Motor neuron (in vitro differentiated cells): ENCODE measurements at regions not wholly inside any gene's neighbourhood (a gene's known extent, or its start where the extent isn't known, plus 50 kb on each side); places are given as distances from the start of the nearest gene placed in this dataset.

ENCODE experiments used
- ATAC-seq, 8 experiments: fragments of 200-7000 bp; cut with Tn5 transposase; replicated peaks in 6 of 8; 2 replicates each; pipeline ENCODE4 v1.8.0; 2021; ENCODE audit warnings: mild to moderate bottlenecking in 8 of 8, moderate library complexity in 8 of 8
- H3K27ac ChIP-seq, 2 donors: fragments of 250-450 bp; sonication (Bioruptor Pico); 2 replicates each; pipeline ENCODE4 v1.9.0; 2021; ENCODE audit warnings: antibody characterized with exemption in 2 of 2, mild to moderate bottlenecking in 2 of 2, moderate library complexity in 1 of 2
- H3K4me1 ChIP-seq, 2 donors: fragments of 250-450 bp; sonication (Bioruptor Pico); replicated peaks in 1 of 2; 2 replicates each; pipeline ENCODE4 v1.6.1; 2021; ENCODE audit warnings: antibody characterized with exemption in 2 of 2, mild to moderate bottlenecking in 2 of 2, moderate library complexity in 1 of 2
- H3K4me3 ChIP-seq, 5 donors: fragments of 250-450 bp; sonication (Bioruptor Pico); 2 replicates each; pipeline ENCODE4 v1.9.0; 2021; ENCODE audit warnings: antibody characterized with exemption in 5 of 5, mild to moderate bottlenecking in 5 of 5, moderate library complexity in 4 of 5
- WGBS, 10 experiments: fragments of 450-650 bp; shearing (Covaris generic); methylation state at CpG; one replicate each; pipeline ENCODE4 v1.0.0; 2022; 5-methylcytosine and 5-hydroxymethylcytosine counted together
- in situ Hi-C, 9 experiments: fragments of 400-800 bp; cut with MboI; loops; one replicate each; pipeline ENCODE4 v1.15.0; 2021; ENCODE audit warnings: low sequenced_read_pairs in 9 of 9, low pct_unique_long_range_greater_than_20kb in 2 of 9; ENCODE audit not compliant: unreplicated experiment in 9 of 9

- H3K4me3 ChIP-seq, result no peak overlapping the region
- in situ Hi-C loops, result no loop called here
- H3K4me1 ChIP-seq, result peaks cover 0 to 19% of the 10 kb centered on the region in 2 donors
- 60 to 100% (median 80%) methylated on average over 1 of the region's 1 CpG; no CpG with 5 or more reads in 4 of the 10 experiments for WGBS, 10 experiments
- H3K27ac ChIP-seq, result no peak overlapping the region
- no peak for ATAC-seq
Observed at GRCh38 chr15:95898761-95899160, 431.7 kb upstream of the NR2F2 start.

- peaks cover 0 to 19% of the 10 kb centered on the region in 2 donors for H3K4me1 ChIP-seq
- in situ Hi-C loops, result no loop called here
- 40 to 100% (median 90%) methylated on average over 1 to 6 of the region's 6 CpGs; no CpG with 5 or more reads in 3 of the 10 experiments for WGBS, 10 experiments
- no peak overlapping the region for H3K4me3 ChIP-seq
- ATAC-seq, result peak in 1 of 8 experiments; percentile 31
- H3K27ac ChIP-seq, result no peak overlapping the region
Observed at GRCh38 chr15:95901271-95901670, 429.2 kb upstream of the NR2F2 start.

- peaks cover 0 to 19% of the 10 kb centered on the region in 2 donors for H3K4me1 ChIP-seq
- 20 to 89% (median 45%) methylated on average over 1 to 3 of the region's 3 CpGs; no CpG with 5 or more reads in 2 of the 10 experiments for WGBS, 10 experiments
- in situ Hi-C loops, result no loop called here
- no peak overlapping the region for H3K27ac ChIP-seq
- no peak for ATAC-seq
- H3K4me3 ChIP-seq, result no peak overlapping the region
Observed at GRCh38 chr15:95902606-95903005, 427.9 kb upstream of the NR2F2 start.

GRCh38 chr15:95903352-95903751, 427.1 kb upstream of the NR2F2 start:
- no peak overlapping the region for H3K27ac ChIP-seq
- in situ Hi-C loops, result no loop called here
- no peak for ATAC-seq
- no peak overlapping the region for H3K4me3 ChIP-seq
- 29 to 92% (median 77%) methylated on average over 2 to 4 of the region's 4 CpGs; no CpG with 5 or more reads in 1 of the 10 experiments for WGBS, 10 experiments
- peaks cover 0 to 19% of the 10 kb centered on the region in 2 donors for H3K4me1 ChIP-seq

- WGBS, 10 experiments, result 14 to 92% (median 44%) methylated on average over 1 to 9 of the region's 11 CpGs; no CpG with 5 or more reads in 2 of the 10 experiments
- Histone ChIP-seq H3K4me1 (peaks cover 0 to 7% of the 10 kb centered on the region in 2 donors), H3K27ac (no peak overlapping the region), H3K4me3 (no peak overlapping the region)
- no peak for ATAC-seq
- in situ Hi-C loops, result no loop called here
Observed at GRCh38 chr15:95910643-95911212, 419.8 kb upstream of the NR2F2 start.

DNA sequence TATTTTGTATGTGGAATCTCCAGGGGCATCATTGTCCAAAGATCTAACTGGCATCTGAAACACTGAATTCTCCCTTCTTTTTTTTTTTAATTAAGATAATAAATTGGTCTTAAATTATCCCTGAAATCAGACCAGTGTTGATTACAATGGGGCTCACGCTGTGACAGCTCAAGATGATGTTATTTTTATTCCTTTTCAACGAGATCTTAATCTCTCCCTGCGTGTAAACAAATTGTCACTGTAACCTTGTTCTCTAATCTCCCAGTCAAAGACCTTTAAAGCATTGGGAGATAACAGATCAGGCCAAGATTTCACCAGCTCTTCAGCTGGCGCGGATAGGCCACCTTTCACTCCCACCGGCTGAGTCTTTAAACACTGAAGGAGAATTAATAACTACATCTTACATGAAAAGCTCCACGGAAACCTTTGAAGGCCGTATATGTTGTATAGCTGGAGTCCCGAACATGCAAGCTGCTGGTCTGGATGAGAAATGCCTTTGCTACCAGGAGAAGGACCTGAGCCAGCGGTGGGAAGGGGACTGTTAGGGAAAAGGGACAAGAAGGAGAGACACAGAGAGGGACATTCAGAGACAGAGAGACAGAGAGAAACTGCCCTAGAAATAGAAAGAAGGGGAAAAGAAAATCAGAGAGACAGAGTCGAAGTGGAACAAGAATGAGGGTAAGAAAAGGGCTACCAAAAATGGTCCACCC, 418.8 kb upstream of the NR2F2 start:
- Histone ChIP-seq H3K4me3 (no peak overlapping the region), H3K4me1 (peaks cover 0 to 7% of the 10 kb centered on the region in 2 donors), H3K27ac (no peak overlapping the region)
- ATAC-seq, result no peak
- whole genome bisulfite sequencing, 10 experiments, result 43 to 79% (median 66%) methylated on average over 3 to 10 of the region's 11 CpGs
- in situ Hi-C loops, result no loop called here

- in situ Hi-C loops, result no loop called here
- Histone ChIP-seq H3K4me3 (no peak overlapping the region), H3K27ac (no peak overlapping the region), H3K4me1 (peaks cover 0 to 7% of the 10 kb centered on the region in 2 donors)
- 55 to 94% (median 73%) methylated on average over 2 to 7 of the region's 7 CpGs; no CpG with 5 or more reads in 2 of the 10 experiments for WGBS, 10 experiments
- no peak for ATAC-seq
Observed at GRCh38 chr15:95912280-95912625, 418.2 kb upstream of the NR2F2 start.

DNA sequence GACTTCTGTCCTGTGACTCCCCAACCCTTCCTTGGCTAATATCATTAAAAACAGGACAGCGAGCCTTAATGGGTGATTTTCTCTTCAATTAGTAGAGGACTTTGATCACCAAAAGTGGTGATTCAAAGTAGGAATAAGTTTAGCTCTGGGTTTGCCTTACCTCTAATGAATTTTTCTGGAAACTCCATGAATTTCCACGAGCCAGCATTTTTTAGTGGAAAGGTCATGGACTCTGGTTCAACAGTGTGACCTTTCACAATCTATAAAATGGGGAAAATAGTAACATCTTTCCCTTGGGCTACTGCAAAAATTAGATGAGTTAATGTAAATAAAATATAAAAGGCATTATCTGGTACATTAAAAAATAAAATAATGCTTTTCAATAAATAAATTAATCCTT, 417.8 kb upstream of the NR2F2 start:
- H3K4me3 ChIP-seq, result no peak overlapping the region
- in situ Hi-C loops, result no loop called here
- 0 to 100% (median 87%) methylated on average over 1 to 2 of the region's 2 CpGs; no CpG with 5 or more reads in 2 of the 10 experiments for WGBS, 10 experiments
- ATAC-seq, result no peak
- H3K27ac ChIP-seq, result no peak overlapping the region
- H3K4me1 ChIP-seq, result peaks cover 0 to 7% of the 10 kb centered on the region in 2 donors

GRCh38 chr15:95916568-95916967, 413.9 kb upstream of the NR2F2 start:
- Histone ChIP-seq H3K4me1 (no peaks in the 10 kb centered on the region), H3K27ac (no peak overlapping the region), H3K4me3 (no peak overlapping the region)
- no peak for ATAC-seq
- in situ Hi-C loops, result no loop called here
- 0 to 94% (median 67%) methylated on average over 1 to 2 of the region's 3 CpGs; no CpG with 5 or more reads in 1 of the 10 experiments for WGBS, 10 experiments

GRCh38 chr15:95918525-95918924, 412.0 kb upstream of the NR2F2 start:
- in situ Hi-C loops, result no loop called here
- no peak overlapping the region for H3K27ac ChIP-seq
- WGBS, 10 experiments, result 32 to 100% (median 81%) methylated on average over 3 of the region's 3 CpGs; no CpG with 5 or more reads in 1 of the 10 experiments
- no peak overlapping the region for H3K4me3 ChIP-seq
- no peaks in the 10 kb centered on the region for H3K4me1 ChIP-seq
- ATAC-seq, result no peak

GRCh38 chr15:95919460-95919859, 411.0 kb upstream of the NR2F2 start:
- 0 to 100% (median 80%) methylated on average over 1 of the region's 1 CpG; no CpG with 5 or more reads in 5 of the 10 experiments for WGBS, 10 experiments
- ATAC-seq, result no peak
- Histone ChIP-seq H3K4me3 (no peak overlapping the region), H3K4me1 (no peaks in the 10 kb centered on the region), H3K27ac (no peak overlapping the region)
- in situ Hi-C loops, result no loop called here

DNA sequence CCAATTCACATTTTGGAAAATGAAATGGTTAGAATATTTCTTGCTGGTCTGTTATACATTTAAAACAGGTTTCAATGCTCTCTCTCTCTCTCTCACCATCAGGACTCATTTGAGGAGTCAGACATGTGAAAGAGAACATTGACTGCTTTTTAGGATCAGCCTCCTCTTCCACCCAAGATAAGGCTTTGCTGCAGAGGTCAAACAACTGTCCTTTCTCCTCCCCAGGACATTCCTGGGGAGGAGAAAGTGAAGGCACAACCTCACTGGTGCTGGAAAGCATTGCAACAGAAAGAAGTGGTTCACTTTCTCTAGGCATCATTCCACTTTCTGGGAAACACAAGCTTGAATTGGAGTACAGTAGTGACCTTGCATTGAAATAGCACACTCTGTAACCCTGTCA, 409.1 kb upstream of the NR2F2 start:
- no peak for ATAC-seq
- in situ Hi-C loops, result no loop called here

DNA sequence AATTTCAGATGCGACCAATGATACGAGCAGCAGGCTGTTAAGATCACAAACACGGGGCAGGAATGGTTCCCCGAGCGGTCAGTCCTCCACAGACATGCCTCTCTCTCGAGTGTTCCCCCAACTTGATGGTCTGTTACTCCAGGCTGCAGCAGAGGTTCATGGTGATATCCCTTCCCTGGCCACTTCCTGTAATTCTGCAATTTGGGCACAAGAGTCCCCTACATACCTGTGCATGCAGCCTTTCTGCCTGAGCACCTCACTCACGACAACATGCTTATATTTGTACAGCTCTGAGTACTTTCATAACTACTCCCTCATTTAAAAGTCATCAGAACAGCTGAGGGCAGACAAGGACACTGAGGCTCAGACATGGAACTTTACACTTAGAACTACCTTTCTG, 408.1 kb upstream of the NR2F2 start:
- 41 to 100% (median 85%) methylated on average over 1 to 6 of the region's 7 CpGs; no CpG with 5 or more reads in 4 of the 10 experiments for WGBS, 10 experiments
- Histone ChIP-seq H3K27ac (no peak overlapping the region), H3K4me3 (no peak overlapping the region), H3K4me1 (no peaks in the 10 kb centered on the region)
- peak in 1 of 8 experiments; percentile 36 for ATAC-seq
- in situ Hi-C loops, result no loop called here

More for the DNA sequence above, 409.1 kb upstream of the NR2F2 start:
- Histone ChIP-seq H3K27ac (no peak overlapping the region), H3K4me3 (no peak overlapping the region), H3K4me1 (no peaks in the 10 kb centered on the region)

DNA sequence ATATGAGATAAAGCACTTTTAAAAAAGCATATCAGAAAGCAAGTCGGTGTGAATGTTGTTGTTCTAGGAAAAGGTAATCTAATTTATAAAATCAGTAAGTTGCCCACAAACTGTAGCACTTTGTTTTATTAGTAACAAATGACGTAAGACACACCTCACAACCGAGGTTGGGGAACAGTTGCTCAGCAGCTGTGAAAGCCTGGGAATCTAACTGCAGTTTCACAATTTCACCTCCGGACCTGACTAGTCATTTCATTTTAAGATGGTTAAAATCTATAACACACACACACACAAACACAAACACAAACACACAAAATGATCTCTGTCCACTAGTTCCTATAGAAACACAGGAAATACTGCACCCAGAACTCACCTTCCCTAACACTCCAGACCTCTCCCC, 406.7 kb upstream of the NR2F2 start:
- 57 to 100% (median 86%) methylated on average over 1 to 4 of the region's 4 CpGs; no CpG with 5 or more reads in 1 of the 10 experiments for WGBS, 10 experiments
- H3K4me1 ChIP-seq, result no peaks in the 10 kb centered on the region

More for the DNA sequence above, 406.7 kb upstream of the NR2F2 start:
- in situ Hi-C loops, result no loop called here
- ATAC-seq, result no peak
- no peak overlapping the region for H3K4me3 ChIP-seq
- no peak overlapping the region for H3K27ac ChIP-seq
